T47D (cell line): ENCODE measurements at regions not wholly inside any gene's neighbourhood (a gene's known extent, or its start where the extent isn't known, plus 50 kb on each side); places are given as distances from the start of the nearest gene placed in this dataset.
"Not testable (repeated sequence)": the region's sequence is repeated elsewhere in the genome, so short reads cannot be mapped to it uniquely, and the experiment has no call there.

ENCODE experiments used
- DNase-seq, 2 experiments: peaks; one replicate each; pipeline versions ENCODE4 v3.0.0 to v3.0.0-alpha.2; 2011 to 2012; ENCODE audit warnings: low read depth in 1 of 2, low spot score in 1 of 2
- JUND ChIP-seq: IDR thresholded peaks from 2 replicates; pipeline ENCODE4 v1.6.1; 2012; ENCODE audit warnings: low read depth
- in situ Hi-C: cut with HindIII; loops from 2 replicates; pipeline ENCODE4 v1.10.0; 2016; ENCODE audit warnings: low sequenced_read_pairs, low pct_unique_long_range_greater_than_20kb

GRCh38 chr12:105600911-105601545 is 270.5 kb downstream of the C12orf75 start:
- no peak for TF ChIP-seq JUND
- DNase-seq = no peak
- in situ Hi-C loops = no loop called here

- in situ Hi-C loops, DNase-seq: not testable (repeated sequence)
Observed at GRCh38 chr12:105602312-105602711, 271.8 kb downstream of the C12orf75 start.

- in situ Hi-C loops, DNase-seq: not testable (repeated sequence)
Observed at GRCh38 chr12:105604281-105604680, 273.8 kb downstream of the C12orf75 start.

- DNase-seq, in situ Hi-C loops: not testable (repeated sequence)
Observed at GRCh38 chr12:105606613-105607012, 276.1 kb downstream of the C12orf75 start.

GRCh38 chr12:105609001-105609400 is 278.5 kb downstream of the C12orf75 start:
- in situ Hi-C loops, DNase-seq: not testable (repeated sequence)

- in situ Hi-C loops = no loop called here
- TF ChIP-seq JUND = no peak
- DNase-seq = no peak
Observed at GRCh38 chr12:105610459-105610858, 280.0 kb downstream of the C12orf75 start.

- TF ChIP-seq JUND = no peak
- no peak for DNase-seq
- in situ Hi-C loops = no loop called here
Observed at GRCh38 chr12:105611340-105611739, 280.8 kb downstream of the C12orf75 start.

- no peak for DNase-seq
- in situ Hi-C loops = no loop called here
- TF ChIP-seq JUND = no peak
Observed at GRCh38 chr12:105613269-105613668, 282.8 kb downstream of the C12orf75 start.

- no peak for TF ChIP-seq JUND
- no peak for DNase-seq
- in situ Hi-C loops = no loop called here
Observed at GRCh38 chr12:105613887-105614286, 283.4 kb downstream of the C12orf75 start.

- TF ChIP-seq JUND = no peak
- no peak for DNase-seq
- in situ Hi-C loops = no loop called here
Observed at GRCh38 chr12:105616971-105617540, 286.6 kb downstream of the C12orf75 start.

- in situ Hi-C loops = no loop called here
- DNase-seq = no peak
- TF ChIP-seq JUND = no peak
Observed at GRCh38 chr12:105622220-105622619, 291.7 kb downstream of the C12orf75 start.

GRCh38 chr12:105622846-105623736 is 292.6 kb downstream of the C12orf75 start:
- in situ Hi-C loops = no loop called here

GRCh38 chr12:105626653-105627052 is 296.2 kb downstream of the C12orf75 start:
- DNase-seq = no peak
- in situ Hi-C loops = no loop called here
- no peak for TF ChIP-seq JUND

More at GRCh38 chr12:105622846-105623736, 292.6 kb downstream of the C12orf75 start:
- DNase-seq = no peak
- TF ChIP-seq JUND = no peak
